ENCODE measurements at regions not wholly inside any gene's neighbourhood (a gene's known extent, or its start where the extent isn't known, plus 50 kb on each side); places are given as distances from the start of the nearest gene placed in this dataset.

DNA sequence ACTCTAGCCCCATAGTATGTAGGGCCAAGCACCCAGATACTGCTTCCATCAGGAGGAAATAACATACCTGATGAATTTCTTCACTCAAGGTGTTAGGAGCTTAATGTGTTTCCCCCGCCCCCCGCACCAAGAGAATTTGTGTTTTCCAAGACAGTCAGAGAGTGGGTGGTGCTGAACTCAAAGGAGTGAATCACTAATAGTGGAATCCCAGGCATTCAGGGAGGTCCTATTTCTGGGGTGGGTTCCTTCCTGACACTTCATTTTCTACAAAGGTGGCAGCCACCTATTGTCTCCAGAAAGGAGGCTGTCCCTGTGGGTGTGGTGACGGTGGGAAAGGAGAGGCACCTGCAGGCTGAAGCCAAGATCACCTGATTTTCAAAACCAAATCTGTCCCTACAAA, 50.8 kb upstream of the ELF5 start:
- no peak for DNase-seq

DNA sequence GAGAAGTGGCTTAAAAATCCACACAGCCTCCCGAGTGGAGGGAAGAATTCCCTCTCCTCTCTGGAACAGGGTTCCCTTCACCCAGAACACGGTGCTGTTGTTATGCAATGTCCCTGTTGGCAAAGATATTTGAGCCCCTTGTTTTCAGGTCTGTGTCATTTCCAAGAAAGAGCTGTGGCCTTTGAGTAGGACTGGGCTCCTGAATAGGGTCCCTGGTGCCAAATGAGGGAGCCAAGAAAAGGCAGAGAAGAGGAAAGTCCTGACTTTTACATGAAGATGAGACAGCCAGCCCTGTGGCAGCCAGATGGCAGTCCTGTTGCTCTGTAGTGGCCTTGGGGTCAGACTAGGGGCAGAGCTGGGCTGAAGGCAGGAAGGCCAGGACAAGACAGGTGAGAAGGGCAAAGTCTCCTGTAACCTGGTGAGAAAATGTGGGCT, 51.2 kb upstream of the ELF5 start:
- no peak for DNase-seq

GRCh38 chr11:34565417-34566207, 52.0 kb upstream of the ELF5 start:
- DNase-seq, result peak; percentile 11

DNA sequence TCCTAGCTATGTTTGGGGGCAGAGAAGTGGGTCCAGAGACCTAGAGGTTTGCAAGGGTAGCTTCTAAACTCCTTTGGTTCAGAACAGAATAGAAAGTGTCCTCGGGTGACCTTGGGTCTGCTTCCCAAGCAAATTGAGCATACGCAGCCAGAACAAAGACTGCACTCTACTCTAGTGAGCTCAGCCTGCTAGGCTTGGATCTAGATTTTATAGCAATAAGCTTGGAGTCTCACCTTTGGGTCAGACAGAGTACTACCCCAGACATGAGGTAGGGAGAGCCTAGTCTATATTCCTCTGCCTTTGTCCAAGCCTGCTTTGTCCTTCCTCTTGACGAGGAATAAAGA, 52.6 kb upstream of the ELF5 start:
- no peak for DNase-seq

DNA sequence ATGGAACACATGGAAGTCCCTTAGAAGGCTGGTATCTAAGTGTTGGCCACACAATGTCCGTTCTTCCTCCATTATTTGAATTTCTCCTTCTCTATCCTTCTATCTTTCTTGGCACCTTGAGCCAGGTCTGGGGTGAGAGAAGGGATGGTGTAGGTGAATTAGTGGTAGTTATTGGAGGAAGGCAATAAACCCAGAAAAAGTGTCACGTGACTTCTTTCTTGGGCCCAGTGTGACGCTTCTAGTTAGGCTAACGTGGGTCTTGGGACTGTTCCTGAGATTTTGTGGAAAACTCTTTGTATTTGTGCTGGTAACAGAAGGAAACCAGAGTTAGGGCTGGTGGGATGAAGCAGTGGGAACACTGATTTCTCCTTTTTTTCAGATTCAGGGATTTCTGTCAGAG, 53.1 kb upstream of the ELF5 start:
- no peak for DNase-seq

GRCh38 chr11:34567733-34568132, 53.2 kb upstream of the EHF start:
- no peak for DNase-seq

- peak; percentile 51 for DNase-seq
Observed at GRCh38 chr11:34570584-34570983, 50.3 kb upstream of the EHF start.
